KOPT-K1 (cell line): ENCODE measurements at regions not wholly inside any gene's neighbourhood (a gene's known extent, or its start where the extent isn't known, plus 50 kb on each side); places are given as distances from the start of the nearest gene placed in this dataset.

Experiments
- H3K27ac ChIP-seq: fragments of 200-600 bp; sonication (generic); 2 replicates; pipeline ENCODE4 v1.5.1; 2016; ENCODE audit warnings: antibody characterized with exemption, mild to moderate bottlenecking, low read depth, low read length; ENCODE audit not compliant: poor library complexity, severe bottlenecking
- H3K36me3 ChIP-seq: fragments of 200-600 bp; sonication (generic); 2 replicates; pipeline ENCODE4 v1.5.1; 2017; ENCODE audit warnings: antibody characterized with exemption, mild to moderate bottlenecking, low read length, moderate library complexity; ENCODE audit not compliant: insufficient read depth
- H3K9me3 ChIP-seq: fragments of 200-600 bp; sonication (generic); 2 replicates; pipeline ENCODE4 v1.5.1; 2017; ENCODE audit warnings: antibody characterized with exemption, low read length, mild to moderate bottlenecking; ENCODE audit not compliant: insufficient read depth, poor library complexity, severe bottlenecking

DNA sequence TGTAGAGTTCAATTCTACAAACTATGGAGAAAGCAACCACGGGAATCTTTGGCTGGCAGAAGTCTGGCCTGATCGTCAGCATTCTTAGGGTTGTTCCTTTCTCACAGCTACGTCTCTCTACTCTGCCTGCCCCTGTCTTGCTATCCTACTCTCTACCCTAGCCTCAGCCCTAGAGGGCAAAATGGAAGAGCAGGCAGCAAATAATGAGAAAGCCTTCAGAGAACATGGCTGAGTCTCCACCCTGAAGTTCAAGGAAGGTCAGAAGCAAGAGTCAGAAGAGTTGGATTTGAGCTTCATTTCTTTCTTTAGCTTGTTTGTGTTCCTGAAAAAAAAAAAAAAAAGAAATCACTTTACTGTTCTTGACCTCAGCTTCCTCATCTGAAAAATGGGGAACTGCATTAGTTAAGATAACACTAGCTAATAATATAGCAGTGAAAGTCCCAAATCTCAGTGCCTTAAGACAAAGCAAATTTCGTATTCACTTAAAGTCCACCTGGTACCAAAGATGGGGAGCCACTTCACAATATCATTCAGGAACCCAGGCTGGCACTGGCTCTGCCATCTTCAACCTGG, 50.2 kb upstream of the CCND2 start:
- Histone ChIP-seq H3K36me3 (no peaks in the 10 kb centered on the region), H3K27ac (no peak overlapping the region), H3K9me3 (peaks cover 7% of the 10 kb centered on the region)

DNA sequence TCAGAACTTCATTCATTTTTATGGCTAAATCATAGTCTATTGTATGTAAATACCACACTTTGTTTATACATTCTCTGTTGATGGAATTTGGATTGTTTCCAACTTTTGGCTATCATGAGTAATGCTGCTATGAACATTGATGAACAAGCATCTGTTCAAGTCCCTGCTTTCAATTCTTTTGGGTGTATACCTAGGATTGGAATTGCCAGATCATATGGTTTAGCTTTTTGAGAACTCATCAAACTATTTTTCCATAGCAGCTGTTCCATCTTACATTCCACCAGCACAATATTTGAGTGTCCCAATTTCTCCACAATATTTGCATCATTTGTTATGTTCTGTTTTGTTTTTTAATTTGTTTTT, 52.3 kb upstream of the CCND2 start:
- Histone ChIP-seq H3K27ac (no peak overlapping the region), H3K36me3 (no peaks in the 10 kb centered on the region), H3K9me3 (peaks cover 7% of the 10 kb centered on the region)

DNA sequence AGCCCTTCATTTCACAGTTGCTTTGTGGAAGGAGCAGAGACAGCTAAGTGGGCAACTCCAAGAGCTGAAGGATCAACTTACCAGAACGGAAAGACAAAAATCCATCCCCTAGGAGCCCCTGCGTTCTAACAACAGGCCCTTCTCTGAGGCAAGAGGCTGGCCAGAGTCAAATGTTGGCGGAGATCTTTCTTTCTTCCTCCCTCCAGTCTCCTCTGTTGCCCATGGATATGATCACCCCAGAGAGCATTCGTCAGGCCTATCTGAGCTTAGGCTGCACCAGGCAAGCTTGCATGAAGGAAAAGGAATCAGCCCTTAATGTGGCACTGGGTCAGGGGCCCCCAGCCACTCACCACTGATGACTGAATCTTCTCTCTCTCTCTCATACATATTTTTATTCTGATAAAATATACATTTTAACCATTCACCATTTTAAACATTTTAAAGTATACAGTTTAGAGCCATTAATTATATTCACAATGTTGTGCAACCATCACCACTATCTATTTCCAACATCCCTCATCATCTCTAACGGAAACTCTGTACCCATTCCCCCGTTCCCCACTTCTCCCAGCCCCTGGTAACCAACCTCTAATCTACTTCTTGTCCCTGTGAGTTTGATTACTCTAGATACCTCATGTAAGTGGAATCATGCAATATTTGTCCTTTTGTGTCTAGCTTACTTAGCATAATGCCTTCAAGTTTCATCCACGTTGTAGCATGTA, 52.9 kb upstream of the CCND2 start:
- Histone ChIP-seq H3K9me3 (peaks cover 7% of the 10 kb centered on the region), H3K27ac (no peak overlapping the region), H3K36me3 (no peaks in the 10 kb centered on the region)

- Histone ChIP-seq H3K36me3 (no peaks in the 10 kb centered on the region), H3K9me3 (no peaks in the 10 kb centered on the region)
Measured at GRCh38 chr12:4217091-4217490, 56.5 kb upstream of the CCND2 start.

DNA sequence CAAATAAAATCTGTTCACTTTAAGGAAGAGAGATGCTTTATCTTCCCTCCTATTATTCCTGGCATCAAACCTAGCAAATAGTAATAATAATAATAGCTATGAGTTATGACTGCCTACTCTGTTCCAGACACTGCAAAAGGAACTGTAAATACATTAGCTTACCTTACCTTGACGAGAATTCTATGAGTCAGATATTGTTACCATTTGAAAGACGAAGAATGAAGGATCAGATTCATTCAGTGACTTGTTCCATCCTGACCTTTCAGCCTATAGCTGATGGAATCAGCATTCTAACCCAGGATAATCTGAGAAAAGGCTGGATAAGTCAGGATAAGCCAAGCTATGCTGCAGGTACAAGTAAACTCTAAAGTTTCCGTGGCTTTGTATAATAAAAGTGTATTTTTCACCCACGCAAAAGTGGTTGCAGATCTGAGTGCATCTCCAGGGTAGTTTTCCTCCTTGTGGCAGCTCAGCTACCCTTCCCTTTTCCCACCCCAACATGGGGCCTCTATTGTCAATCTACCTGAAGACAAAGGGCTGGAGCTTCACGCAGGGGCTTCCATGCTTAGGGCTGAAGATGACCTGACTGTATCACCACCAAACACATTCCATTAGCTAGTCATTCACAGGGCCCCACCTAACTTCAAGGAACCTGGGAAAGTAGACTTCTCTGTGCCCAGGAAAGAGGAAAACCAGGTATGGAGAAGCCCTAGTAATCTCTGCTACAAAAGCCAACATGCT, 57.2 kb upstream of the CCND2 start:
- no peak overlapping the region for H3K27ac ChIP-seq
- H3K36me3 ChIP-seq: no peaks in the 10 kb centered on the region
- no peaks in the 10 kb centered on the region for H3K9me3 ChIP-seq

More at GRCh38 chr12:4217091-4217490, 56.5 kb upstream of the CCND2 start:
- H3K27ac ChIP-seq: no peak overlapping the region

GRCh38 chr12:4215229-4216186, 58.1 kb upstream of the CCND2 start:
- H3K27ac ChIP-seq: no peak overlapping the region
- H3K9me3 ChIP-seq: no peaks in the 10 kb centered on the region

GRCh38 chr12:4214877-4215228, 58.7 kb upstream of the CCND2 start:
- Histone ChIP-seq H3K27ac (no peak overlapping the region), H3K9me3 (no peaks in the 10 kb centered on the region), H3K36me3 (no peaks in the 10 kb centered on the region)

More at GRCh38 chr12:4215229-4216186, 58.1 kb upstream of the CCND2 start:
- no peaks in the 10 kb centered on the region for H3K36me3 ChIP-seq

DNA sequence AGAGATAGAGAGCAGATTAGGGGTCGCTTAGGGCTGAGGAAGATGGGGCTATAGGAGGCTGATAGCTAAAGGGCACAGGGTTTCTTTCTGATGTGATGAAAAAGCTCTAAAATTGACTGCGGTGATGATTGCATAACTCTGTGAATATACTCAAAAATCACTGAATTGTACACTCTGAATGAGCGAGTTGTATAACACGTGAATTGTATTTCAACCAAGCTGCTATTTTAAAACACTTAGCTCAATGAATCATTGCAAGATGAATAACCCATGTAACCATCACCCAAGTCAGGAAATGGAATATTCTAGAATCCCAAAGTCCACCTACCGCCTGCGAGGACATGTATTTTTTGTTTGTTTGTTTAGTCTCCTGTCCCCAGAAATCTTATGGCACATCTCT, 60.1 kb upstream of the CCND2 start:
- Histone ChIP-seq H3K9me3 (no peaks in the 10 kb centered on the region), H3K27ac (no peak overlapping the region), H3K36me3 (no peaks in the 10 kb centered on the region)

GRCh38 chr12:4212845-4213244, 60.7 kb upstream of the CCND2 start:
- Histone ChIP-seq H3K27ac (no peak overlapping the region), H3K36me3 (no peaks in the 10 kb centered on the region), H3K9me3 (no peaks in the 10 kb centered on the region)

GRCh38 chr12:4211372-4211771, 62.2 kb upstream of the CCND2 start:
- H3K36me3 ChIP-seq: no peaks in the 10 kb centered on the region

GRCh38 chr12:4210183-4210582, 63.4 kb upstream of the CCND2 start:
- no peaks in the 10 kb centered on the region for H3K9me3 ChIP-seq
- no peak overlapping the region for H3K27ac ChIP-seq
- H3K36me3 ChIP-seq: no peaks in the 10 kb centered on the region

More at GRCh38 chr12:4211372-4211771, 62.2 kb upstream of the CCND2 start:
- no peaks in the 10 kb centered on the region for H3K9me3 ChIP-seq
- H3K27ac ChIP-seq: no peak overlapping the region

DNA sequence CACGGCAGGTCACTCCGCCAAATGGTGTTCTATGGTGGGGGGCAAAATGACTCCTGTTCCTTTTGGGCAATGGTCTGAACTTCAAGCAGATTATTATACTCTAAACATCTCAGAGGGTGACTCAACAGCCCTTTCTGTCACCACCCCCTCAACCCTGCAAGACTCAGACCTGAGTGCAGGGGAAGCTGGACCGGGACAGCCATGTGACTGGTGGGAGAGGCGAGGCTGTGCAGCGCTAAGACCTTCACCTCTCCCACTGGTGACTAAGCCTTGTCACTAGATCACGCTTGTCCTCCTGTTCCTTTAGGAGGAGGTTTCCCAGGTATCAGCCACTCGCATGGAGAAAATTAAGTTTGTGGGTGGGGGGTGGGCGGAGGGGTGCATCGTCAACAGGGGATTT, 67.1 kb upstream of the CCND2 start:
- Histone ChIP-seq H3K27ac (no peak overlapping the region), H3K36me3 (no peaks in the 10 kb centered on the region), H3K9me3 (no peaks in the 10 kb centered on the region)

GRCh38 chr12:4203772-4204376, 69.7 kb upstream of the CCND2 start:
- Histone ChIP-seq H3K9me3 (no peaks in the 10 kb centered on the region), H3K36me3 (no peaks in the 10 kb centered on the region), H3K27ac (no peak overlapping the region)

DNA sequence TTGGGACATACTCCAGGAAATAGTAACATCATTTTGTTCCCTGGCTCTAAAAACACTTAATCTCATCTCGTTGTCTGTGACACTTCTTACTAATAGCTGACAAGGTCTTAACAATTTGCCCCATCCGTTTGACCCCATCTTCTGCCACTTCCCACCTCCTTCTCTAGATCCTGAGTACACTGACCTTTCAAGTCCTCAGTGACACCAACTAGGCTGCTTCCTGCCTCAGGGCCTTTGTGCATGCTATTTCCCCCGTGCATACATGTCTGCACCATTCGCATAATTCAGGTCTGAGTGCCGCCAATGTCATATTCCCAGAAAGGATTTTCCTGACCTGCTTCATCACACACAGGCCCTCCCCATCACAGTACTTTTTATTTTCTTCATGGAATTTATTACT, 70.6 kb upstream of the CCND2 start:
- Histone ChIP-seq H3K36me3 (no peaks in the 10 kb centered on the region), H3K27ac (no peak overlapping the region), H3K9me3 (no peaks in the 10 kb centered on the region)
